Trophoblast cell (in vitro differentiated cells and primary cell): ENCODE measurements at regions not wholly inside any gene's neighbourhood (a gene's known extent, or its start where the extent isn't known, plus 50 kb on each side); places are given as distances from the start of the nearest gene placed in this dataset.

Source experiments
- DNase-seq, 2 donors: peaks; one replicate each; pipeline ENCODE4 v3.0.0-alpha.2; 2016
- H2AFZ ChIP-seq: 2 replicates; pipeline ENCODE4 v1.6.1; 2013; ENCODE audit warnings: low read length, moderate library complexity, mild to moderate bottlenecking; ENCODE audit not compliant: insufficient read depth, poor library complexity
- H2AK5ac ChIP-seq: 2 replicates; pipeline ENCODE4 v1.6.1; 2013; ENCODE audit warnings: mild to moderate bottlenecking, low read length
- H2BK120ac ChIP-seq: 2 replicates; pipeline ENCODE4 v1.6.1; 2013; ENCODE audit warnings: low read length, mild to moderate bottlenecking, moderate library complexity; ENCODE audit not compliant: insufficient read depth, poor library complexity
- H2BK12ac ChIP-seq: 2 replicates; pipeline ENCODE4 v1.6.1; 2013; ENCODE audit warnings: mild to moderate bottlenecking, low read length, moderate library complexity
- H2BK5ac ChIP-seq: 2 replicates; pipeline ENCODE4 v1.6.1; 2013; ENCODE audit warnings: low read length, low read depth, moderate library complexity, mild to moderate bottlenecking; ENCODE audit not compliant: poor library complexity
- H3K14ac ChIP-seq: 2 replicates; pipeline ENCODE4 v1.6.1; 2013; ENCODE audit warnings: mild to moderate bottlenecking, low read length
- H3K18ac ChIP-seq: 2 replicates; pipeline ENCODE4 v1.6.1; 2013; ENCODE audit warnings: mild to moderate bottlenecking, low read length
- H3K23ac ChIP-seq: 2 replicates; pipeline ENCODE4 v1.6.1; 2013; ENCODE audit warnings: low read length
- H3K27ac ChIP-seq: 2 replicates; pipeline ENCODE4 v1.5.1; 2013; ENCODE audit warnings: low read depth, mild to moderate bottlenecking, inconsistent platforms, low read length, moderate library complexity
- H3K27me3 ChIP-seq: 2 replicates; pipeline ENCODE4 v1.6.1; 2013; ENCODE audit warnings: inconsistent platforms, mild to moderate bottlenecking, low read length, moderate library complexity; ENCODE audit not compliant: insufficient read depth
- H3K36me3 ChIP-seq, 2 experiments: 1 replicate in 1 of 2; 2 replicates in 1 of 2; pipeline ENCODE4 v1.6.1; 2013; ENCODE audit warnings: low read length in 2 of 2, mild to moderate bottlenecking in 2 of 2, moderate library complexity in 1 of 2; ENCODE audit not compliant: insufficient read depth in 2 of 2, control insufficient read depth in 1 of 2
- H3K4ac ChIP-seq: 2 replicates; pipeline ENCODE4 v1.6.1; 2013; ENCODE audit warnings: low read depth, mild to moderate bottlenecking, low read length, moderate library complexity
- H3K4me1 ChIP-seq, 2 experiments: 1 replicate in 1 of 2; 2 replicates in 1 of 2; pipeline ENCODE4 v1.6.1; 2013; ENCODE audit warnings: low read length in 2 of 2, mild to moderate bottlenecking in 2 of 2, moderate library complexity in 1 of 2; ENCODE audit not compliant: insufficient read depth in 2 of 2, control insufficient read depth in 1 of 2
- H3K4me2 ChIP-seq: 2 replicates; pipeline ENCODE4 v1.6.1; 2013; ENCODE audit warnings: inconsistent platforms, mild to moderate bottlenecking, low read length, moderate library complexity
- H3K4me3 ChIP-seq: 2 replicates; pipeline ENCODE4 v1.5.1; 2013; ENCODE audit warnings: mild to moderate bottlenecking, low read depth, low read length, inconsistent platforms
- H3K79me1 ChIP-seq: one replicate; pipeline ENCODE4 v1.6.1; 2013; ENCODE audit warnings: low read length
- H3K79me2 ChIP-seq: 2 replicates; pipeline ENCODE4 v1.6.1; 2013; ENCODE audit warnings: low read length, mild to moderate bottlenecking; ENCODE audit not compliant: control insufficient read depth, insufficient read depth, poor library complexity
- H3K9ac ChIP-seq: 2 replicates; pipeline ENCODE4 v1.6.1; 2013; ENCODE audit warnings: mild to moderate bottlenecking, low read length
- H3K9me3 ChIP-seq: 2 replicates; pipeline ENCODE4 v1.6.1; 2013; ENCODE audit warnings: low read depth, mild to moderate bottlenecking, control low read depth, inconsistent platforms, low read length; ENCODE audit not compliant: insufficient read depth
- H4K12ac ChIP-seq: 2 replicates; pipeline ENCODE4 v1.6.1; 2013; ENCODE audit warnings: low read depth, mild to moderate bottlenecking, low read length, moderate library complexity
- H4K8ac ChIP-seq: 2 replicates; pipeline ENCODE4 v1.6.1; 2013; ENCODE audit warnings: low read depth, mild to moderate bottlenecking, low read length, moderate library complexity
- H4K91ac ChIP-seq: one replicate; pipeline ENCODE4 v1.6.1; 2013; ENCODE audit warnings: low read depth, mild to moderate bottlenecking, low read length, moderate library complexity
- WGBS: extraction: QIAGEN DNeasy Blood & Tissue Kit; methylation state at CpG from one replicate; pipeline ENCODE4 v1.1.7; 2013; ENCODE audit warnings: missing lambda C conversion rate; ENCODE audit not compliant: insufficient read length, insufficient coverage; ENCODE audit errors: extremely low coverage; 5-methylcytosine and 5-hydroxymethylcytosine counted together

DNA sequence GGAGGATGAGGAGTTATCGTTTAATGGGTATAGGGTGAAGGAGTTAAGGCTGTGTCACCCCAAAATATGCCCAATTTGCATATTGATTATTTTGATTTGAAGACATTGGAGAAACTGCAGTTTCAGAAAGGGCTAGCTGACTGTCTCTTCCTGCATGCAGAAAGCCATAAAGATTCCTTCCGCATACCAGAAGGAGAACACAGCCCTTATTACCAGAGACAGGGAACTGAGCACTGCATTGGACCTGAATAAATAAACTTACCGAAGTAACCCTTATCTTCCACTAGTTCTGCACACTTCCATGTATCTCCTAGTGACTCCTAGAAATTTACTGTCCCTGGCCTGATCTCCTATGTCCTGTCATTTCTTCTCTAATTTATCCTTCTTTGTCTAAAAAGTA lies 821.9 kb upstream of the AUTS2 start:
- DNase-seq = no peak

DNA sequence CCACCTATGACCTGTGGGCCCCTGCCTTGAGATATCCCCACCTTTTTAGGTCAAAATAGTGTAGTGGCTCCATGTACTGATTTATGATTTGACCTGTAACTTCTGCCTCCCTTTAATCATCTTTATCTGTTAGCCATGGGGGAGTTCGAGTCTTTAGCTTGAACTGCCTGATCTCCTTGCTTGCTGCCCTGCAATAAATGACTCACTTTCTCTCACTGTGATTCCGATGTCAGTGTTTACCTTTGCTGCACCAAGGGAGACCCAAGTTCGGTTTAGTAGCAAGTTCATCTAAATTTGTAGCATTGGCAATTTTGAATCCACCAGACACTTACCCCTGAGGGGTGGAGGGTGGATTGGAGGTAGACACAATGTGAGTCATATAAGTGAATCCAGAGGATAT lies 814.6 kb upstream of the AUTS2 start:
- no peak for DNase-seq
- Histone ChIP-seq H2BK5ac (no peak overlapping the region), H4K91ac (no peak overlapping the region), H3K36me3 (no peaks in the 10 kb centered on the region), H4K12ac (no peak overlapping the region), H3K4me2 (no peak overlapping the region), H4K8ac (no peak overlapping the region), H2AFZ (no peak overlapping the region), H3K4me1 (peaks cover 3 to 4% of the 10 kb centered on the region in 2 experiments), H3K27me3 (no peaks in the 10 kb centered on the region), H3K4ac (no peak overlapping the region), H3K79me1 (peaks cover 2% of the 10 kb centered on the region), H2BK12ac (no peak overlapping the region), H3K27ac (no peak overlapping the region), H2BK120ac (no peak overlapping the region), H2AK5ac (no peak overlapping the region), H3K79me2 (no peaks in the 10 kb centered on the region), H3K9me3 (no peaks in the 10 kb centered on the region), H3K14ac (no peak overlapping the region), H3K23ac (no peak overlapping the region), H3K18ac (no peak overlapping the region), H3K9ac (no peak overlapping the region), H3K4me3 (no peak overlapping the region)
- no CpG with 5 or more reads among the region's 3 CpGs for WGBS

More for the DNA sequence above, 821.9 kb upstream of the AUTS2 start:
- Histone ChIP-seq H3K27me3 (no peaks in the 10 kb centered on the region), H2BK12ac (no peak overlapping the region), H4K12ac (no peak overlapping the region), H3K36me3 (no peaks in the 10 kb centered on the region), H4K8ac (no peak overlapping the region), H3K4me3 (no peak overlapping the region), H3K18ac (no peak overlapping the region), H3K4ac (no peak overlapping the region), H2BK120ac (no peak overlapping the region), H3K9ac (no peak overlapping the region), H3K79me2 (no peaks in the 10 kb centered on the region), H3K27ac (no peak overlapping the region), H3K23ac (no peak overlapping the region), H2AFZ (no peak overlapping the region), H2BK5ac (no peak overlapping the region), H3K9me3 (no peaks in the 10 kb centered on the region), H3K4me2 (no peak overlapping the region), H3K79me1 (peaks cover 3% of the 10 kb centered on the region), H2AK5ac (no peak overlapping the region), H3K4me1 (peaks cover 0 to 5% of the 10 kb centered on the region in 2 experiments), H3K14ac (no peak overlapping the region), H4K91ac (no peak overlapping the region)
- no CpG with 5 or more reads among the region's 3 CpGs for WGBS

GRCh38 chr7:68785036-68785435 lies 813.2 kb upstream of the AUTS2 start:
- H3K36me3 ChIP-seq = no peaks in the 10 kb centered on the region
- no peak overlapping the region for H2BK12ac ChIP-seq
- no peak overlapping the region for H4K8ac ChIP-seq
- no peak for DNase-seq
- no peak overlapping the region for H3K14ac ChIP-seq
- H4K91ac ChIP-seq = no peak overlapping the region
- H3K4ac ChIP-seq = no peak overlapping the region
- no peak overlapping the region for H3K27ac ChIP-seq
- H2BK120ac ChIP-seq = no peak overlapping the region
- no peak overlapping the region for H2BK5ac ChIP-seq
- H3K27me3 ChIP-seq = no peaks in the 10 kb centered on the region
- no peaks in the 10 kb centered on the region for H3K79me2 ChIP-seq
- no CpG with 5 or more reads among the region's 3 CpGs for WGBS
- H3K23ac ChIP-seq = no peak overlapping the region
- H3K9ac ChIP-seq = no peak overlapping the region
- H3K9me3 ChIP-seq = no peaks in the 10 kb centered on the region
- peaks cover 3 to 4% of the 10 kb centered on the region in 2 experiments for H3K4me1 ChIP-seq
- no peak overlapping the region for H2AFZ ChIP-seq
- H3K4me3 ChIP-seq = no peak overlapping the region
- no peak overlapping the region for H3K4me2 ChIP-seq
- H3K79me1 ChIP-seq = peaks cover 2% of the 10 kb centered on the region
- no peak overlapping the region for H2AK5ac ChIP-seq
- no peak overlapping the region for H3K18ac ChIP-seq
- H4K12ac ChIP-seq = no peak overlapping the region

GRCh38 chr7:68787566-68787965 lies 810.7 kb upstream of the AUTS2 start:
- Histone ChIP-seq H3K23ac (no peak overlapping the region), H3K9ac (no peak overlapping the region), H3K4me1 (peaks cover 2 to 3% of the 10 kb centered on the region in 2 experiments), H2AFZ (no peak overlapping the region), H3K79me1 (peaks cover 2% of the 10 kb centered on the region), H3K27ac (no peak overlapping the region), H3K18ac (no peak overlapping the region), H3K4me3 (no peak overlapping the region), H3K27me3 (no peaks in the 10 kb centered on the region), H3K36me3 (no peaks in the 10 kb centered on the region), H2BK12ac (no peak overlapping the region), H4K12ac (no peak overlapping the region), H2AK5ac (no peak overlapping the region), H2BK5ac (no peak overlapping the region), H4K91ac (no peak overlapping the region), H2BK120ac (no peak overlapping the region), H3K4me2 (no peak overlapping the region), H4K8ac (no peak overlapping the region), H3K79me2 (no peaks in the 10 kb centered on the region), H3K9me3 (no peaks in the 10 kb centered on the region), H3K4ac (no peak overlapping the region), H3K14ac (no peak overlapping the region)
- WGBS = no CpG with 5 or more reads among the region's 5 CpGs
- no peak for DNase-seq
